Fibroblast of pulmonary artery (primary cell): ENCODE measurements at regions not wholly inside any gene's neighbourhood (a gene's known extent, or its start where the extent isn't known, plus 50 kb on each side); places are given as distances from the start of the nearest gene placed in this dataset.
"Not testable (repeated sequence)": the region's sequence is repeated elsewhere in the genome, so short reads cannot be mapped to it uniquely, and the experiment has no call there.

Experiments
- DNase-seq: peaks from one replicate; pipeline ENCODE4 v3.0.0-alpha.2; 2010; ENCODE audit warnings: low read depth
- H3K4me3 ChIP-seq: replicated peaks from 2 replicates; pipeline ENCODE4 v1.5.1; 2011; ENCODE audit warnings: low read depth, mild to moderate bottlenecking, control low read depth, low read length, moderate library complexity
- TF ChIP-seq, protein P1 (sequence below): IDR thresholded peaks from 2 replicates; pipeline ENCODE4 v1.5.1; 2011; ENCODE audit warnings: mild to moderate bottlenecking, control low read depth, low read length, inconsistent platforms; ENCODE audit errors: missing control alignments

DNA sequence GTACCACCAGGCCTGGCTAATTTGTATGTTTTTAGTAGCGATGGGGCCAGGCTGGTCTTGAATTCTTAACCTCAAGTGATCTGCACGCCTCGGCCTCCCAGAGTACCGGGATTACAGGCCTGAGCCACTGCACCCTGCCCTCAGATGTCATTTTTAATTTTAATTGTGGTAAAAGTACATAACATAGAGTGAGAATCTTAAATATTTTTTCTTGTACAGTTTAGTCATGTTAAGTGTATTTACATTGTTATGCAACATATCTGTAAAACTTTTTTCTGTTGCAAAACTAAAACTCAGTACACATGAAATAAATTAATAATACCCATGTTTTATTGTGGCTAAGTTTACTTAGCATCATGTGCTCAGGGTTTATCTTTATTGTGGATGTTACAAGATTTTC, 231.4 kb downstream of the ALG10 start:
- no peak for DNase-seq
- H3K4me3 ChIP-seq, result no peak overlapping the region
- TF ChIP-seq, protein P1, sequence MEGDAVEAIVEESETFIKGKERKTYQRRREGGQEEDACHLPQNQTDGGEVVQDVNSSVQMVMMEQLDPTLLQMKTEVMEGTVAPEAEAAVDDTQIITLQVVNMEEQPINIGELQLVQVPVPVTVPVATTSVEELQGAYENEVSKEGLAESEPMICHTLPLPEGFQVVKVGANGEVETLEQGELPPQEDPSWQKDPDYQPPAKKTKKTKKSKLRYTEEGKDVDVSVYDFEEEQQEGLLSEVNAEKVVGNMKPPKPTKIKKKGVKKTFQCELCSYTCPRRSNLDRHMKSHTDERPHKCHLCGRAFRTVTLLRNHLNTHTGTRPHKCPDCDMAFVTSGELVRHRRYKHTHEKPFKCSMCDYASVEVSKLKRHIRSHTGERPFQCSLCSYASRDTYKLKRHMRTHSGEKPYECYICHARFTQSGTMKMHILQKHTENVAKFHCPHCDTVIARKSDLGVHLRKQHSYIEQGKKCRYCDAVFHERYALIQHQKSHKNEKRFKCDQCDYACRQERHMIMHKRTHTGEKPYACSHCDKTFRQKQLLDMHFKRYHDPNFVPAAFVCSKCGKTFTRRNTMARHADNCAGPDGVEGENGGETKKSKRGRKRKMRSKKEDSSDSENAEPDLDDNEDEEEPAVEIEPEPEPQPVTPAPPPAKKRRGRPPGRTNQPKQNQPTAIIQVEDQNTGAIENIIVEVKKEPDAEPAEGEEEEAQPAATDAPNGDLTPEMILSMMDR, result no peak

- no peak overlapping the region for H3K4me3 ChIP-seq
- no peak for DNase-seq
Observed at GRCh38 chr12:34257093-34257492, 234.8 kb downstream of the ALG10 start.

GRCh38 chr12:34262140-34262539, 239.8 kb downstream of the ALG10 start:
- not testable (repeated sequence) for DNase-seq, H3K4me3 ChIP-seq

More at GRCh38 chr12:34257093-34257492, 234.8 kb downstream of the ALG10 start:
- TF ChIP-seq, protein P1, result no peak

DNA sequence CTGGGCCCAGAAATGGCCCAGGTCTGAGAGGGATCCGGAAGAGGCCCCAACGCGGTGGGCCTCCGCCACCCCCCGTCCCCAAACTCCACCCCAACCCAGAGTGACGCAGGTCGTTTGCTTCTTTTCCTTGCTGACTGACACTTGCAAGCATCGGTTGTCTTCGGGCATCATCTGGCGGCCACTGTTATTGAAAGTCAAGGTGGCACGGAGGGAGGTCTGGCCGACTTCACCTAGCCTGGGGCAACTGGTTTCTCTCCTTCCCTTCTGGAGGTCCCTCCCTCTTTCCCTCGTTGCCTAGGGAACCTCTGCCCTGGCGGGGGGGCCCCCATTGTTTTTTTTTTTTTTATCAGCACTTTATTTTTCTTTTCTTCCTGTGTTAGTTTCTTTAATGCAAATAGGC, 241.8 kb downstream of the ALG10 start:
- DNase-seq, result no peak
- H3K4me3 ChIP-seq, result no peak overlapping the region
- TF ChIP-seq, protein P1, result no peak

- H3K4me3 ChIP-seq, DNase-seq: not testable (repeated sequence)
Observed at GRCh38 chr12:34273703-34274102, 251.4 kb downstream of the ALG10 start.

- DNase-seq, result no peak
- TF ChIP-seq, protein P1, result no peak
- H3K4me3 ChIP-seq, result no peak overlapping the region
Observed at GRCh38 chr12:34275129-34275528, 252.8 kb downstream of the ALG10 start.

DNA sequence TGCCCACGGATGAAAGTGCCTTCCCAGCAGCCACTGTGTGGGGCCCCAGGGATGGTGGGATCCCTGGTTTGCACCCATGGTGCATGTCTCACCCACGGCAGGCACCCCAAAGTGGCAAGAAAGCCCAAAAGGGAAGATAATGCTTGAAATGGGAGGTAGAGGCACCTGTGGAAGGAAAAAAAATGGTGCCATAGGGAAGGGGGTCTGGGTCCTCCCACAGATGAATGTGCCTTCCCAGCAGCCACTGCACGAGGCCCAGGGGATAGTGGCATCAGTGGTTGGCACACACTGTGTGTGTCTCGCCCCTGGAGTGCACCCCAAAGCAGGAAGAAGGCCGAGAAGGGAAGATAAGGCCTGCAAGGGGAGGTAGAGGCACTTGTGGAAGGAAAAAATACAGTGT, 264.2 kb downstream of the ALG10 start:
- DNase-seq, result no peak
- H3K4me3 ChIP-seq, result no peak overlapping the region
- TF ChIP-seq, protein P1, result no peak

DNA sequence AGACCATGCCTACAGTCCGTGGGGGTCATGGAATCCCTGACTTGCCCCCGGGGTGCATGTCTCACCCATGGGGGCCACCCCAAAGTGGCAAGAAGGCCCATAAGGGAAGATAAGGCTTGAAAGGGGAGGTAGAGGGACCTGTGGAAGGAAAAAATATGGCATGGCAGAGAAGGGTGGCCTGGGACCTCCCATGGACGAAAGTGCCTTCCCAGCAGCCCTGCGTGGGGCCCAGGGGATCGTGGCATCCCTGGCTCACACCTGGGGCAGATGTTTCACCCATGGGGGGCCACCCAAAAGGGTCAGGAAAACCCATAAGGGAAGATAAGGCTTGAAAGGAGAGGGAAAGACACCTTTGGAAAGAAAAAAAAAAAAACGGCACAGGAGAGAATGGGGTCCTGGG, 264.6 kb downstream of the ALG10 start:
- TF ChIP-seq, protein P1, result no peak
- DNase-seq, result no peak

More for the DNA sequence above, 264.6 kb downstream of the ALG10 start:
- no peak overlapping the region for H3K4me3 ChIP-seq
